ENCODE measurements at regions not wholly inside any gene's neighbourhood (a gene's known extent, or its start where the extent isn't known, plus 50 kb on each side); places are given as distances from the start of the nearest gene placed in this dataset.
"Not testable (repeated sequence)": the region's sequence is repeated elsewhere in the genome, so short reads cannot be mapped to it uniquely, and the experiment has no call there.

DNA sequence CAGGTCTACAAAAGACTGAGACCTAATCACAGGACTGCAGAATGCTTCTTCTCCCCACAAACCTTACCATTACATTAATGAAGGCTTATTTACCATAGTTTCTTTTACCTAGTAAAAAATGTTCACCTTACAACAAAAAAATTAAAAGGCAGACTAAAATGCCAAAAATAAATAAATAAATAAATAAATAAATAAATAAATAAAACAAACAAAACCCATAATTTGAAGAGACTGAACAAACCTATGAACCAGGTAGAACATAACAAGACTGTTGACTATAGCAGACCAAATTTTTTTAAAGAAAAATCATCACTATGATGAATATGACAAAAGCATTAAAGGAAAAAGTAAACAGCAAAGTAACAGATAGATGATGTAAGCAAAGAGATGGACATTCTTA lies 946.3 kb downstream of the EPHA7 start:
- DNase-seq (ENCODE audit: low spot score), result no peak
- intact Hi-C loops (cut with DNase I), result no loop called here

DNA sequence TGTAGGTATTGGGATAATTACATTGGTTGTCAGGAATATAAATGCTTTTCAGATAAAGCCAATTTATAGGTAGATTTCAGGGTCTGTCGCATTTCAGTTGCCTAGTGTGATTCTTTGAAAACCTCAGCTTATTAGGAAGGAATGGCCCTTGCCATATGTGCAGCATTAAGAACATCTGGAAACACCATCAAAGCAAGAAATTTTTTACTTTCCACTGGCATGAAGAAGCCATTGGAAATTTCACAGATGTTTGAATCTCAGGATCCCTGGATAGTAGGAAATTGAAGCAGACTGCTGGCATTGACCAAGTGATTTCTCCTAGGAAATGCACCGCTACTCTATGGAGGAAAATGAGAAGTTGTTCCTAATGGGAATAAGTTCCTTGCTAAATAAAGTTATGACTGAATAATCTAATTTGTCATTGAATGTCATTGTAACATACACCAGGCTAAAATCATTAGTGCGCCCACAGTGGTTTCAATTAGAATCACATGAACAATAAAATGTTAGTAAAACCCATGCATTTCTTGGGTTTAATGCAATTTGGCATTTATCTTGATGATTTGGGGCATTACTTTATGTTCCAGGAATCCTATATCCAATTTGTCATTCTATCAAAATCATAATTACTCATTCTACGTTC lies 950.1 kb downstream of the EPHA7 start:
- DNase-seq (ENCODE audit: low spot score), result no peak
- intact Hi-C loops (cut with DNase I), result no loop called here

DNA sequence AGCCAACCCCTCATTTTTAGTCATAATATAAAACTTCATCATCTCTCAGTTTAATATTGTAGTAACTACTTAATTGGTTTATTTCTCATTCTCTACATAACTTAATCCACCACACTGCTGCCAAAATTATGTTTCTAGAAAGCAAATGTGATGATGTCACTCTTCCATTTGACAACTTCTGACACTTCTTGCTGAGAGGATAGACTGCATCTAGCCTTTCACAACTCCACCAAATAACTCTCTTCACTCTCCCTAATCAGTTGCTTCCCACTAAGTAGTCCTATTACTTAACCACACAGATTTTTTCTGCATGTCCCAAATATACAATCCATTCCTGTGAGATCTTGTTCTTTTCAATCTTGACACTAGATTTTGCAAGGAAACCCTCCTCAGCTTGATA lies 951.3 kb downstream of the EPHA7 start:
- intact Hi-C loops (cut with DNase I), result no loop called here
- DNase-seq (ENCODE audit: low spot score), result no peak

DNA sequence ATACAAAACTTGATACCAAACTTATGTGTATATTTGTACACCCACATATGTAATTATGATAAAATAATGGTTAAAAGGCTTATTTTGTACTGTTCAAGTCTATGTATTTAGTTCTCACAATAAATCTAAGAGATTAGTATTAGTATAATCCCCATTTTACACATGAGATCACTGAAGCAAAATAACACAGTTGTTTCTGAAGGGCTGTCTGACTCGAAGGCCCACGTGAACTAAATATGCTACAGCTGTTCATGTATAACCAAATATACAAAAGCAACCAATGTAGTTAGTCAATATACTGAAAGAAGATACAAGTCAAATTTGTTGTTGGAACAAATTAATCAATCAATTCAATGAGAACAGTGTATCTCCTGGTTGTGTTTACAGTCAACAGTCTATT lies 959.2 kb downstream of the EPHA7 start:
- intact Hi-C loops (cut with DNase I), result no loop called here

DNA sequence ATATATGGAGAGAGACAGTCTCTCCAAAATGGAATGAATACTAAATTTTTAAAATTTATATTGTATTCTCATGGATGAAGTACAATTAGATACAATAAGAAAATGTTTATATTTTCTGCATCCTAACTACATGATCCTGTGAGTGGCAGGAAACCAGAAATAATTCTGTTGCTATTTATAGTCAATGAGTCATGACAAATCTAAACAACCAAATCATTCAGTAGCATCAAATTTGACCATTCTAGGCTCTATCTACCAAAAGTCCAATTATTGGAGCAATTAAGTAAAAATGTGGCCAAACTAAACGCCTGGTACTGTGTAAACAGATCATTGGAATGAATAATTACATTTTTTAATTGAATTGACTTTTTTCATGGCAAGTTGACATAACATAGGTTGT lies 959.8 kb downstream of the EPHA7 start:
- intact Hi-C loops (cut with DNase I), result no loop called here
- no peak for DNase-seq (ENCODE audit: low spot score)

More for the DNA sequence above, 959.2 kb downstream of the EPHA7 start:
- no peak for DNase-seq (ENCODE audit: low spot score)

DNA sequence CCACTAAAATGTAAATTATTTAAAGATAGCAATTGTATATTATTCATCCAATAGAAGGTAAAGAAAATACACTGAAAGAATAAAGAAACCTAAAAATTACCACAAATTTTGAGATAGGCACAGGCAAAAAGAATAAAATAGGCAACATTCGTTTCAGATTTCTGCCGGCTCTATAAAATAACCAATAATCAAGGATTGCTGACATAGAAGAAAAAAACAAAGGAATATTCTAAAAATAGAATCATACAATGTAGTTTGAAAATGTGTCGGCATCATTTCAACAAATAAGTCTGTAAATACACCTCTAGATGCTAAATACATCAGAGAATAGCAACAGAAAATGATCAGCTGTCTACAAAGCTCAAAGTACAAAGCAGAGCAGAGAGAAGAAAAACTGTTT lies 973.3 kb downstream of the EPHA7 start:
- intact Hi-C loops (cut with DNase I), result no loop called here
- no peak for DNase-seq (ENCODE audit: low spot score)

DNA sequence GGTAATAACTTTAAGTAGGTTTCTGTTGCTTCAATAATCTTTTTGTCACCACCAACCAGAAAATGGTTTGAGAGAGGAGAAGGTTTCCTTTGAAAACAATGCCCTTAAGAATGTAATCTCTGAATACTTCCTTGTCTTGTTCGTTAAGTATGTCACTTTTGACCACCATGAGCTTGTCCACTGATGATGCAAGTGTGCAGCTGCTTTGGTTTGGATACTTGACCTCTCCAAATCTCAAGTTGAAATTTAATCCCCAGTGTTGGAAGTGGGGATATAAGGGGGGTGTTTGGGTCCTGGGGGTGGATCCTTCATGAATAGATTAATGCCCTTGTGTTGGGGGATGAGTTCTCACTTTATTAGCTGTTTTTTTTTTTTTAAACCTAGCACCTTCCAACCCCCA lies 985.4 kb downstream of the EPHA7 start:
- intact Hi-C loops (cut with DNase I), result no loop called here
- DNase-seq (ENCODE audit: low spot score), result no peak

DNA sequence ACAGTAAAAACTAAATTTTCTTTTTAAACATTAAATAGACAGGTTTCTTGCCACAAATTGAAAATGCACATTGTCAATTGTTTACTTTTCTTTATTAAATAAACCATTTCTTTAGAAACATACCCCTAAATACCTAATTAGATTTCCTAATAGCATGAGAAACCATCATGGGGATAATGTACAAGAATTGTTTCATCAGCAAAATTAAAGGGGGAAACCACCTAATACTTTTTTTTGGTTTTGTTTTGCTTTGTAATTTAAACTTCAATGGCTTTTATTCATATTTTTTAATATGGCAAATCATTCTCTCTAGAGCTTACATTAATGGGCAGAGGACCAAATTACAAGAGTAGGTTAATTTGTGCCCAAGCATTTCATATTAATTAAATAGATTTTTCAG lies 987.9 kb downstream of the EPHA7 start:
- intact Hi-C loops (cut with DNase I), result no loop called here
- no peak for DNase-seq (ENCODE audit: low spot score)

DNA sequence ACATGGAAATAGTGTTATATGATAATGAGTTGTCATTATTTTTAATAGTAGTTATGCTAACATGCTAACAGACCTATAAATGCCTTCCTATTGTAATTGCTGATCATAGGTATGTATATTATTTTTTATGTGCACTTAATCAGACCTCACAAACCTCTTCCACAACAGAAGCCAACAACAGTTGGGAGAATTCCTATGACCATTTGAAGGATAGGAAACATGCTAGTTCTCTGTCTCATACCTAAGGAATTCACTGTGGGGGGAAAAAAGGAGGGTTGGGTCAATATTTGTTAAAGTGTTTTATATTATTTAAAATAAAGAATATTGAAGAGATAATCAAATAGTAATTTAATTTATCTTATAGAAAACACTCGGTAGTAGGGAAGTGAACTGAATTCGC lies 990.9 kb downstream of the EPHA7 start:
- DNase-seq (ENCODE audit: low spot score), result no peak
- intact Hi-C loops (cut with DNase I), result no loop called here

DNA sequence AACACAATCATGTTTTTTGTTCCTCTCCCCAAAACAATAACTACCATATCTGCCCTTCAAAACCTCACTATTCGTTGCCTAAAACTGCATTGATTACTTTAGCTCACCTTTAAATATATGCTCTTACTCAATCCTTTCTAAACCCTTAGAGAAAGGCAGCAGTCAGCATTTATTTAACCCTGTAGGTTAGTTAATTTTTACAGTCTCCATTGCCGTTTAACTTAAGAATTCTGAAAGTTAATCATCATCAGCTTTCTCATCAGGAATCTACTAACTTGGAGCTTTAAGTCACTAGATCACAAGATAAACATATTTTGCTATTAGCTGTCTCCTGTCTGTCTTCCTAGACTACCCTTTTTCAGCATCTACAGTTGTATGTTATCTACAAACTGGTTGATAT lies 991.9 kb downstream of the EPHA7 start:
- intact Hi-C loops (cut with DNase I), result no loop called here

DNA sequence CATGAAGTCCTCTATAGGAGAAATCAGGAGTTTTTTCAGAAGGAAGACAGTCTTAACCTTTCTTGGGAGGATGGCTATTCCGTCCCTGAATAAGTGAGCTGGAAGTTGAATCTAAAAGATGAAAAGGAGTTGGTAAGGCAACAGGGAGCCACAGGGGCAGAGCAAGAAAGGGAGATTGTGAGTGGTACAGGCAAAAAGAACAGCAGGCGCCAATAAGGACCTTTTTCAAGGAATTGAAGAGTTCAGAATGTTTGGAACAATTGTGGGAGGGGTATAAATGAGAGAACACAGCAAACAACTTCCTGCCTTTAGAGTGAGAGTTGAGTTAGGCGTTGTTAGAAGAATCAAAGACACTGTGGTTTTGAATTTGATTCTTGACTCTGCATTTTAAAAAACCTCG lies 1003.7 kb downstream of the EPHA7 start:
- intact Hi-C loops (cut with DNase I), result no loop called here
- no peak for DNase-seq (ENCODE audit: low spot score)

More for the DNA sequence above, 991.9 kb downstream of the EPHA7 start:
- DNase-seq (ENCODE audit: low spot score), result no peak

DNA sequence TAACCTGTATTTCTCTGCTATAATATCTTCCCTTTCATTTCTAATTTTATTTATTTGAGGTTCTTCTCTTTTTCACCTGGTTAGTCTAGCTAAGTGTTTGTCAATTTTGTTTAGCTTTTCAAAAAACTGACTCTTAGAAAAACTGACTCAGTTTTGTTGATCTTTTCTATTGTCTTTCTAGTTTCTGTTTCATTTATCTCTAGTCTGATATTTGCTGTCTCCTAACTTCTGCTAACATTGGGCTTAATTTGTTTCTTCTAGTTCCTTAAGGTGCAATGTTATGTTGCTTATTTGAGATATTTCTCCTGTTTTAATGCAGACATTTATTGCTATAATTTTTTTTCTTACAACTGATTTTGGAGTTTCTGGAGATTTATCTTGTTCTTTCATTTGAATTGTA lies 1011.0 kb downstream of the EPHA7 start:
- intact Hi-C loops (cut with DNase I), result no loop called here

DNA sequence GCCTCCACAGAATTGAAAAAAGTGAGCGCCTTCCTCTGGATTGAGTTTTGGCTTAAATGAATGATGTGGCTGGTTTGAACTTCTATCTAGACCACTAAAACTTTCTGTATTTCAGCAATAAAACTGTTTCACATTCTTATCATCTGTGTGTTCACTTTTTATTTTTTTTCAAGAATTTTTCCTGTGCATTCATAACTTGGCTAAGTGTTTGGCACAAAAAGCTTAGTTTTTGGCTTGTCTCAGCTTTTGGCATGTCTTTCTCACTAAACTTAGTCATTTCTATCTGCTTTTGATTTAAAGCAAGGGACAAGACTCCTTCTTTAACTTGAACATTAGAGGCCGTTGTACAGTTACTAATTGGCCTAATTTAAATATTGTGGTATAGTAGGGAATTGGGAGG lies 1015.1 kb downstream of the EPHA7 start:
- intact Hi-C loops (cut with DNase I), result no loop called here
- DNase-seq (ENCODE audit: low spot score), result no peak

More for the DNA sequence above, 1011.0 kb downstream of the EPHA7 start:
- no peak for DNase-seq (ENCODE audit: low spot score)

DNA sequence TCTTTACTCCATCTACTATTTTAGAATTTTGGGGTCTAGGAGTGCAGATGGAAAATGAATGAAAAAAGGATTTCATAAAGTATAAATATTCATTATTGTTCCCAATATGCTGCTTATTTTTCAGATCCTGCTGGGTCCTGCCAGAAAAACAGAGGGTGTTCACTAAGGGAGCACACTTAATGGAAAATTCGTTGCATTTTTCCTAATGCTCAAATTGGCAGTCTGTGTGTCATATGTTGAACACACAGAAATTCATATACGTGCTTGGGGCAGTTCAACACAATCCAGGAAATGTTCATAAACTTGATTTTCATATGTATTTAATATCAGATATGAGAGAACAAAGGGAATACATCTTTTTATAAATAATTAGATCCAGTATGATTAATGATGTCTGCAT lies 1019.4 kb downstream of the EPHA7 start:
- no peak for DNase-seq (ENCODE audit: low spot score)
- intact Hi-C loops (cut with DNase I), result no loop called here

DNA sequence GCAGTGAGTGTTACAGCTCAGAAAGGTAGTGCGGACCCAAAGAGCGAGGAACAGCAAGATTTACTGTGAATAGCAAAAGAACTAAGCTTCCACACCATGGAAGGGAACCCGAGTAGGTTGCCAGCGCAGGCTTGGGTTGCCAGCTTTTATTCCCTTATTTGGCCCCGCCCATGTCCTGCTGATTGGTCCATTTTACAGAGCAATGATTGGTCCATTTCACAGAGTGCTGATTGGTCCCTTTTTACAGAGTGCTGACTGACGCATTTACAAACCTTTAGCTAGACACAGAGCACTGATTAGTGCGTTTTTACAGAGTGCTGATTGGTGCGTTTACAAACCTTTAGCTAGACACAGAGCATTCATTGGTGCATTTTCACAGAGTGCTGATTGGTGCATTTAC lies 1030.7 kb downstream of the EPHA7 start:
- intact Hi-C loops (cut with DNase I), result not testable (repeated sequence)

DNA sequence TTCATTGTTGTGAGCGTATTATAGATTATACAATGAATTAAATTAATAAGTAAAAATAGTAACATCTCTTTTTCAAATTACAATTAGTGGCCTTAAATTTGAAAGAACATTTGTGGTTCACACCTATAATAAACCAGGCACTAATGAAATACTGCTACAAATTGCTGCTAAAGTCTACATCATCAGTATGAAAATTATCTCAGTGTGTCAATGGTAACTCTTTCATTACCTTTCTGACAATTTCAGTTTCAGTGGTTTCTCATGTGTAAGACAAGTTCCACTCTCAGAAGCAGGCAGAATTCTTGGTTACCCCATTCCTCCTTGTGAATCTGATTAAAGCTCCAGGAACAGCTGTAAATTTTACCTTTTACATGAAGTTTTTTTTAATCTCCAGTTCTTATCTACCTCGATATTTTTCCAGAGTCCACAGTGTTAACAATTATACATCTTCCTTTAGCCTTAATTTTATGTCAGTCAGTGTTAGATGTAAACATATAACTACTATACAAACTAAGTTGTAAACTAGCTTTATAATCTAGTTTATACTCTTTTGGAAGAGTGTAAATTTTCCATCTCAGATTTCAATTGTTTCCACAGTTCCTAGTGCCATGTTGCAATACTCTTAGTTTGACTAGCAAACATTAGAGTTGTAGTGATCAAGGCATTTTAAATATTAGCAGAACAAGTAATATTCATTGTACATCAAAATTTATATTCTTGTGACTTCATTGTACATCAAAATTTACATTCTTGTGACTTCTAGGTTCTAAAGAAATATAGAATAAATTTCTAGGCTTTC lies 1038.4 kb downstream of the EPHA7 start:
- intact Hi-C loops (cut with DNase I), result no loop called here
- DNase-seq (ENCODE audit: low spot score), result no peak

More for the DNA sequence above, 1030.7 kb downstream of the EPHA7 start:
- DNase-seq (ENCODE audit: low spot score), result not testable (repeated sequence)

DNA sequence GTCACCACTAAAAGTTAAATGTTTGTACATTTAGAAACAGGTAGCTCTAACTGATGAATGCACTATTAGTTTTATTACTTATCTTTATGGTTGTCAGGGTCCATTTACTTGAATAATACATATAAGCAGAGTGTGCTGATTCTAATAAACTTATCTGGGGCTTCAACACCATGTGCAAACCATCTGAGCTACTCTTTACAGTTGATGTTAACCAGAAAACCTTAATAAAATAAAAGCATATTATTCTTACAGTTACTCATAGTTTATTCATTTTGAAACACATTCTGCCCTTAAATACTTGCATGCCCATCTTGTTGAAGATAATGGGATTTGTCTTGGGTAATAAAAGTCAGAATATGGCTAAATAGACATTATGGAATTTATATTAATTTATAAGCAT lies 1042.2 kb downstream of the EPHA7 start:
- no peak for DNase-seq (ENCODE audit: low spot score)
- intact Hi-C loops (cut with DNase I), result no loop called here

DNA sequence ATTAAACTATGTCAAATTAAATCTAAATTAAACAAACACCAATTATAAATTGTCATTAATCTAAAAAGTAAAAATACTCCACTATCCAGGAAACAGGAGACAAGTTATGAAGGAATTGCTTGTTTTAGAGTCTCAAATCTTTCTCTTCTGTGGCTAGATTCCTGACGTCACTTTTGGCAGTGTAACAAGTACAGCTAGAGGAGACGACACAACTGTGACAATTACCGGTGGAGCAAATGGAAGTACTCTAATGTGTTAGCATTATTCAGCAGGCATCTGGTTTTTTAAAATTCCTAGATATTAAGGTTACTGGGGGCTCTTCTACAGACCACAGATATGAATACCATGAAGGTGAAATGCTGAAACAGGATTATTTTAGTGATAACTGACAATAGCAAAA lies 1042.7 kb downstream of the EPHA7 start:
- intact Hi-C loops (cut with DNase I), result no loop called here
- no peak for DNase-seq (ENCODE audit: low spot score)

DNA sequence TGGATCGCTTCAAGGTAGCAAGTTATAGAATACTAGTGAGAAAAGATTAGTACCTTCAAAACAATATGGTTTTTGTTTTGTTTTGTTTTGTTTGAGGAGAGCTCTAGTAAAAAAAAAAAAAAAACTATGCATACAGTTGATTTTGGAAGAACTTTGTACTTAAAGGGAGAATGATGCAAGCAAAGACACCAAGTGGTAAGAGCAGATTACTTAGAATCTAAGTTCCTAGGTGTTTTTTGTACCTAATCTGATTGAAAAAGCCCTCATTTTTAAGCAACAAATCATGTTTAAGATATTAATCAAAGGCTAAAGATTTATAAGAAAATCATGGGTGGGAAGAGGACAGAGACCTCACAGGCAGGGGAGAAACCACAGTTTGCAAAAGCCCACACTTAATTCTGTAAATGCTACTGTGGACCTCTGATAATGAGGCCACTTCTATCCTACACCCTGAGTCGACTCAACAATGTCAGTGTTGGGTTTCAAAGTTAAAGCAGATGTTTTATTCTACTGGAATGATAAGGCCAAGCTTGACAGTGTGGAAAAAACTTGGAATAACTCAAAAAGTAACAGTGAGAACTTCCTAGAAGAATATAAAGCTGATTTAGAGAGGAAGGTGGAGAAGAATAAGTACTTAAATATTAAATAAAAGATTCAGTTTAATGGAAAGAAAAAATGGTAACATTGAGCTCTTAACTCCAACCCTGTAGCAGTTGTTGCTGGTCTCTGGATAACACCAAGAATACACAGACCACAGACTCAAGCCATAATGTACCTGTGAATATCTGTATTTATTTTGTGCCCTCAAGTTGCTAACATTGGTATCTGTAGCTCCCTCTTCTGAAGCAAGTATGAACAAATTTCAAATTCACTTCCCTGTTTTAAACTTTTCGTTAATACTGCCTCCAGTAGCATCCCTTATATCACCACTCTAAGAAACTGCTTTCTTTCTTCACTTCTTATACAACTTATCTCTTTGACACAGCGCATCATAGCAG lies 1047.8 kb downstream of the EPHA7 start:
- intact Hi-C loops (cut with DNase I), result no loop called here
- no peak for DNase-seq (ENCODE audit: low spot score)

DNA sequence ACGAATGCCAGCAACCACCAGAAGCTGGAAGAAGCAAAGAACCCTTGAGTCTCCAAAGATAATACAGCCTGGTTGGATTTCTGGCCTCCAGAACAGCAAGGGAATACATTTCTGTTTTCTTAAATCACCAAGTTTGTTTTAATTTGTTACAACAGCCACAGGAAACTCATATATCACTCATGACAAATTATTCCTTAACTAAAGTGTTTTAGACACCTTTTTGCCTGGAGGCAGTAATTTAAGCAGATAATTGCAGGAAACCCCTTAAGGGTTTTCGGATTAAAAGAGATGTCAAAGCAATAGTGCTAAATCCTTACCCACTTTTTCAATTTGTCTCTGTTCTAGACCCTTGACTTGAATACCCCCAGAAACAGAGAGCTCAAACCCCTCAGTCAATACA lies 1050.0 kb downstream of the EPHA7 start:
- intact Hi-C loops (cut with DNase I), result no loop called here

More for the DNA sequence above, 1050.0 kb downstream of the EPHA7 start:
- no peak for DNase-seq (ENCODE audit: low spot score)
